IMR-90 (cell line): ENCODE measurements at regions not wholly inside any gene's neighbourhood (a gene's known extent, or its start where the extent isn't known, plus 50 kb on each side); places are given as distances from the start of the nearest gene placed in this dataset.

Experiments used
- ATAC-seq: fragments of 200-7000 bp; cut with Tn5 transposase; 2 replicates; pipeline ENCODE4 v1.9.1; 2020; ENCODE audit warnings: low read depth, mild to moderate bottlenecking, moderate library complexity
- BruUV-seq: library from RNA; stranded (reverse); fragments of 400-500 nt; replicated peaks from 2 replicates; lab custom pipeline; 2021; lab: Mats Ljungman, UMichigan
- CTCF ChIA-PET: fragments of 300-600 bp; formaldehyde crosslinking; extraction: SDS; loops from one replicate; lab custom pipeline; 2021; ENCODE audit warnings: antibody characterized with exemption; lab: Yijun Ruan, JAX
- POLR2A ChIA-PET: fragments of 300-600 bp; sonication (Branson Sonifier 250); formaldehyde crosslinking; loops from one replicate; lab custom pipeline; 2022; ENCODE audit warnings: antibody characterized with exemption; ENCODE audit not compliant: unreplicated experiment; lab: Charles Lee
- DNase-seq: peaks from one replicate; pipeline ENCODE4 v3.0.0; 2013
- H2AFZ ChIP-seq: replicated peaks from 2 replicates; pipeline ENCODE3; 2013; ENCODE audit warnings: low read length, mild to moderate bottlenecking; ENCODE audit not compliant: poor library complexity
- H2AK5ac ChIP-seq: 2 replicates; pipeline ENCODE4 v1.6.1; 2013; ENCODE audit warnings: low read depth, low read length, inconsistent platforms
- H2AK9ac ChIP-seq: replicated peaks from 2 replicates; pipeline ENCODE3; 2013; ENCODE audit warnings: mild to moderate bottlenecking, low read depth, low read length, moderate library complexity; ENCODE audit not compliant: poor library complexity
- H2BK120ac ChIP-seq: 2 replicates; pipeline ENCODE4 v1.6.1; 2013; ENCODE audit warnings: low read depth, low read length, inconsistent platforms
- H2BK15ac ChIP-seq: 3 replicates; pipeline ENCODE4 v1.6.1; 2013; ENCODE audit warnings: low read depth, low read length, inconsistent platforms
- H2BK20ac ChIP-seq: 2 replicates; pipeline ENCODE4 v1.6.1; 2013; ENCODE audit warnings: low read depth, mild to moderate bottlenecking, inconsistent platforms, low read length, moderate library complexity
- H2BK5ac ChIP-seq: 2 replicates; pipeline ENCODE4 v1.6.1; 2013; ENCODE audit warnings: mild to moderate bottlenecking, low read depth, low read length, inconsistent platforms; ENCODE audit not compliant: poor library complexity, severe bottlenecking
- H3K14ac ChIP-seq: replicated peaks from 2 replicates; pipeline ENCODE4 v1.6.1; 2013; ENCODE audit warnings: low read depth, low read length, inconsistent platforms
- H3K18ac ChIP-seq: 2 replicates; pipeline ENCODE4 v1.6.1; 2013; ENCODE audit warnings: low read depth, low read length, control low read depth
- H3K23ac ChIP-seq: 2 replicates; pipeline ENCODE4 v1.6.1; 2013; ENCODE audit warnings: low read depth, low read length, inconsistent platforms
- H3K27ac ChIP-seq: 2 replicates; pipeline ENCODE4 v1.5.1; 2013; ENCODE audit warnings: mild to moderate bottlenecking, control low read depth, low read length; ENCODE audit not compliant: insufficient read depth
- H3K27me3 ChIP-seq: 2 replicates; pipeline ENCODE4 v1.6.1; 2013; ENCODE audit warnings: low read length; ENCODE audit not compliant: control insufficient read depth, insufficient read depth
- H3K36me3 ChIP-seq: 2 replicates; pipeline ENCODE4 v1.6.1; 2013; ENCODE audit warnings: low read length, mixed read lengths; ENCODE audit not compliant: control insufficient read depth, insufficient read depth
- H3K4ac ChIP-seq: 2 replicates; pipeline ENCODE4 v1.6.1; 2013; ENCODE audit warnings: low read depth, low read length, inconsistent platforms
- H3K4me1 ChIP-seq: 2 replicates; pipeline ENCODE4 v1.6.1; 2013; ENCODE audit warnings: low read length, mixed read lengths; ENCODE audit not compliant: control insufficient read depth, insufficient read depth
- H3K4me2 ChIP-seq: 2 replicates; pipeline ENCODE4 v1.6.1; 2013; ENCODE audit warnings: low read depth, mild to moderate bottlenecking, control low read depth, low read length, moderate library complexity
- H3K4me3 ChIP-seq: 2 replicates; pipeline ENCODE4 v1.5.1; 2013; ENCODE audit warnings: low read depth, mild to moderate bottlenecking, control low read depth, low read length, moderate library complexity; ENCODE audit not compliant: insufficient read depth
- H3K56ac ChIP-seq: 2 replicates; pipeline ENCODE4 v1.6.1; 2013; ENCODE audit warnings: low read length, inconsistent platforms; ENCODE audit not compliant: insufficient read depth; ENCODE audit errors: extremely low read depth
- H3K79me1 ChIP-seq, 2 experiments: 2 replicates each; pipeline ENCODE4 v1.6.1; 2013; ENCODE audit warnings: low read length in 2 of 2, inconsistent platforms in 1 of 2, low read depth in 1 of 2
- H3K9ac ChIP-seq: 2 replicates; pipeline ENCODE4 v1.6.1; 2013; ENCODE audit warnings: low read depth, low read length, control low read depth
- H3K9me1 ChIP-seq: 2 replicates; pipeline ENCODE4 v1.6.1; 2013; ENCODE audit warnings: low read length, inconsistent platforms; ENCODE audit not compliant: insufficient read depth
- H3K9me3 ChIP-seq: 2 replicates; pipeline ENCODE4 v1.6.1; 2013; ENCODE audit warnings: low read length; ENCODE audit not compliant: control insufficient read depth, insufficient read depth
- H4K20me1 ChIP-seq: 2 replicates; pipeline ENCODE4 v1.6.1; 2013; ENCODE audit warnings: low read length, inconsistent platforms; ENCODE audit not compliant: insufficient read depth
- H4K5ac ChIP-seq: 2 replicates; pipeline ENCODE4 v1.6.1; 2013; ENCODE audit warnings: mild to moderate bottlenecking, low read depth, low read length, control low read depth
- H4K8ac ChIP-seq, 2 experiments: 2 replicates each; pipeline ENCODE4 v1.6.1; 2013; ENCODE audit warnings: low read depth in 2 of 2, low read length in 2 of 2, control low read depth in 1 of 2, inconsistent platforms in 1 of 2
- H4K91ac ChIP-seq: 2 replicates; pipeline ENCODE4 v1.6.1; 2013; ENCODE audit warnings: low read depth, low read length, inconsistent platforms; ENCODE audit not compliant: insufficient read depth
- BHLHE40 ChIP-seq: fragments of 150-350 bp; IDR thresholded peaks from 2 replicates; pipeline ENCODE4 v1.6.1; 2016; ENCODE audit warnings: mild to moderate bottlenecking, low read depth, low read length
- CHD1 ChIP-seq: IDR thresholded peaks from 2 replicates; pipeline ENCODE4 v1.6.1; 2012; ENCODE audit warnings: low read depth, low read length, improper control_type of control experiment
- CTCF ChIP-seq: conservative IDR thresholded peaks from 2 replicates; pipeline ENCODE4 v1.5.1; 2012; ENCODE audit warnings: mild to moderate bottlenecking, low read depth, low read length, improper control_type of control experiment
- ELK1 ChIP-seq: fragments of 150-350 bp; IDR thresholded peaks from 2 replicates; pipeline ENCODE4 v1.6.1; 2016; ENCODE audit warnings: low read depth, mild to moderate bottlenecking, low read length, moderate library complexity, borderline replicate concordance
- FOS ChIP-seq: fragments of 150-350 bp; IDR thresholded peaks from 2 replicates; pipeline ENCODE4 v1.6.1; 2016; ENCODE audit warnings: low read depth, low read length
- MAZ ChIP-seq: IDR thresholded peaks from 2 replicates; pipeline ENCODE4 v1.6.1; 2012; ENCODE audit warnings: low read depth, mild to moderate bottlenecking, low read length, improper control_type of control experiment, moderate library complexity, borderline replicate concordance
- MXI1 ChIP-seq: IDR thresholded peaks from 2 replicates; pipeline ENCODE4 v1.6.1; 2012; ENCODE audit warnings: low read depth, mild to moderate bottlenecking, low read length, moderate library complexity, borderline replicate concordance
- NFE2L2 ChIP-seq: fragments of 150-350 bp; IDR thresholded peaks from 2 replicates; pipeline ENCODE4 v1.6.1; 2016; ENCODE audit warnings: low read depth, mild to moderate bottlenecking, low read length
- POLR2A ChIP-seq: IDR thresholded peaks from 2 replicates; pipeline ENCODE4 v1.6.1; 2012; ENCODE audit warnings: mild to moderate bottlenecking, low read depth, low read length
- RCOR1 ChIP-seq: IDR thresholded peaks from 2 replicates; pipeline ENCODE4 v1.6.1; 2012; ENCODE audit warnings: mild to moderate bottlenecking, low read length, improper control_type of control experiment; ENCODE audit not compliant: insufficient replicate concordance
- RFX5 ChIP-seq: IDR thresholded peaks from 2 replicates; pipeline ENCODE4 v1.8.0; 2012; ENCODE audit warnings: low read depth, mild to moderate bottlenecking, low read length, moderate library complexity
- SMC3 ChIP-seq: fragments of 150-350 bp; IDR thresholded peaks from 2 replicates; pipeline ENCODE4 v1.6.1; 2016; ENCODE audit warnings: low read depth, mild to moderate bottlenecking, antibody characterized with exemption, low read length, moderate library complexity
- WGBS, 2 experiments: methylation state at CpG; one replicate each; pipeline versions ENCODE4 v1.1.5 to v1.1.7; 2013; ENCODE audit warnings: missing lambda C conversion rate in 2 of 2; ENCODE audit not compliant: insufficient read length in 1 of 2; ENCODE audit errors: extremely low coverage in 2 of 2; 5-methylcytosine and 5-hydroxymethylcytosine counted together
- dilution Hi-C: fragments of 300-500 bp; cut with HindIII; formaldehyde crosslinking; loops from one replicate; pipeline ENCODE4 v1.14.3; 2018; ENCODE audit warnings: low sequenced_read_pairs; ENCODE audit not compliant: unreplicated experiment
- in situ Hi-C: fragments of 300-500 bp; cut with MboI; formaldehyde crosslinking; loops from 3 replicates; pipeline ENCODE4 v1.14.3; 2019; ENCODE audit warnings: low sequenced_read_pairs, inconsistent platforms, mixed read lengths
- intact Hi-C: fragments of 100-400 bp; cut with micrococcal nuclease; formaldehyde crosslinking; loops from 2 replicates; pipeline ENCODE4 v1.10.0; 2022
- TF ChIP-seq, protein P1 (sequence below): fragments of 150-350 bp; IDR thresholded peaks from 2 replicates; pipeline ENCODE4 v1.6.1; 2017; ENCODE audit warnings: mild to moderate bottlenecking, antibody characterized with exemption, low read length, low read depth

DNA sequence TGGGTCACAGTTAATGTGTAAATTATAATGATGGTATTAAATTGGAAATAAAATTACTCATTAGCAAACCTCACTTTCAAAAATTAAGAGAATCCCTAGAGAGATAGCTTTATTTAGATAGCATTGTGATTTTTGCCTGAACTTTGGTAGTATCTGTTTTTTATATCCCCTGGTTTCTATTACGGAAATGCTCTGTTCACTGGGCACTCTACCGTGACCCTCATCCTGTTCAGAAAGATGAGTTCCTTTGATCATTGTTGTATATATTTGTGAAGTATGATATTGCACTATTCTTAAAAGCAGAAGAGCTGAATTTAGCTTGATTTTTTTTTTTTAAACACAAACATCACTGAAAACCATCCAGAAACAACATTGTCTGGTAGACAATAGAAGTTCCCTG is 1143.8 kb upstream of the MAP3K7 start:
- intact Hi-C loops (no loop called here), dilution Hi-C loops (no loop called here), in situ Hi-C loops (no loop called here)
- Histone ChIP-seq H3K36me3 (no peaks in the 10 kb centered on the region), H3K4me1 (no peaks in the 10 kb centered on the region), H4K8ac (no peak overlapping the region), H2BK20ac (no peak overlapping the region), H2BK5ac (no peak overlapping the region), H3K4me2 (no peak overlapping the region), H2BK120ac (no peak overlapping the region), H3K27me3 (no peaks in the 10 kb centered on the region), H3K27ac (no peak overlapping the region), H3K14ac (no peak overlapping the region), H4K20me1 (no peaks in the 10 kb centered on the region), H3K79me1 (no peaks in the 10 kb centered on the region), H3K4ac (no peak overlapping the region), H2AK5ac (no peak overlapping the region), H3K18ac (no peak overlapping the region), H2AFZ (no peak overlapping the region), H3K23ac (no peak overlapping the region), H2AK9ac (no peak overlapping the region), H4K91ac (no peak overlapping the region), H2BK15ac (no peak overlapping the region), H3K9me3 (no peaks in the 10 kb centered on the region), H4K5ac (no peak overlapping the region), H3K56ac (no peak overlapping the region), H3K9ac (no peak overlapping the region), H3K4me3 (no peak overlapping the region), H3K9me1 (no peaks in the 10 kb centered on the region)
- no peak for DNase-seq
- BruUV-seq: no TSS peak
- ATAC-seq: no peak
- ChIA-PET CTCF (no interaction called here), POLR2A (no interaction called here)
- WGBS, 2 experiments: no CpG with 5 or more reads among the region's 2 CpGs
- TF ChIP-seq FOS (no peak), CHD1 (no peak), BHLHE40 (no peak), RCOR1 (no peak), CTCF (no peak), POLR2A (no peak), ELK1 (no peak), SMC3 (no peak), MXI1 (no peak), RFX5 (no peak), NFE2L2 (no peak), MAZ (no peak)
- TF ChIP-seq, protein P1, sequence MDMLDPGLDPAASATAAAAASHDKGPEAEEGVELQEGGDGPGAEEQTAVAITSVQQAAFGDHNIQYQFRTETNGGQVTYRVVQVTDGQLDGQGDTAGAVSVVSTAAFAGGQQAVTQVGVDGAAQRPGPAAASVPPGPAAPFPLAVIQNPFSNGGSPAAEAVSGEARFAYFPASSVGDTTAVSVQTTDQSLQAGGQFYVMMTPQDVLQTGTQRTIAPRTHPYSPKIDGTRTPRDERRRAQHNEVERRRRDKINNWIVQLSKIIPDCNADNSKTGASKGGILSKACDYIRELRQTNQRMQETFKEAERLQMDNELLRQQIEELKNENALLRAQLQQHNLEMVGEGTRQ: no peak
